M059J (cell line): ENCODE measurements at regions not wholly inside any gene's neighbourhood (a gene's known extent, or its start where the extent isn't known, plus 50 kb on each side); places are given as distances from the start of the nearest gene placed in this dataset.
A peak's percentile ranks its signal among the peaks of the same experiment; 100 is the strongest.
"Not testable (repeated sequence)": the region's sequence is repeated elsewhere in the genome, so short reads cannot be mapped to it uniquely, and the experiment has no call there.

ENCODE experiments used
- DNase-seq: peaks from one replicate; pipeline ENCODE4 v3.0.0-alpha.2; 2012; ENCODE audit warnings: low read depth

DNA sequence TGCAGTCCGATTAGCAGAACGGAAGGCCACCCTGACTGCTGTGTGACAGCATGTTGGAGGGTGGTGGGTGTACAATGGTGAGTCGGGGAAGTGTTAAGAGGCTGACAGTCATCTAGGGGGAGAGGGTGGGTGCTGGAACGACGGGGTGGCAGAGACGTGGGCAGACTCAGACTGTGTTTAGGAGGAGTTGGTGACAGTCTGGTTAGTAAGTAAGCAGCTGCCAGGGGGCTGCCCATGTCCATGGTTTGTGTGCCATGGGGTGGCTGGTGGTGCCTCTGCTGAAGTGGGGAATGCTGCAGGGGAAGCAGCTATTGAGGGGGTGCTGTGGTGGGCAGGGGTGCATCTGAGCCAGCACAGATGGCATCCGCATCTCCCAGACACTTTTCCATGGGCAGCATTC is 51.3 kb upstream of the BOD1 start:
- DNase-seq: no peak

GRCh38 chr5:173668245-173668800 is 51.9 kb upstream of the BOD1 start:
- DNase-seq: no peak

DNA sequence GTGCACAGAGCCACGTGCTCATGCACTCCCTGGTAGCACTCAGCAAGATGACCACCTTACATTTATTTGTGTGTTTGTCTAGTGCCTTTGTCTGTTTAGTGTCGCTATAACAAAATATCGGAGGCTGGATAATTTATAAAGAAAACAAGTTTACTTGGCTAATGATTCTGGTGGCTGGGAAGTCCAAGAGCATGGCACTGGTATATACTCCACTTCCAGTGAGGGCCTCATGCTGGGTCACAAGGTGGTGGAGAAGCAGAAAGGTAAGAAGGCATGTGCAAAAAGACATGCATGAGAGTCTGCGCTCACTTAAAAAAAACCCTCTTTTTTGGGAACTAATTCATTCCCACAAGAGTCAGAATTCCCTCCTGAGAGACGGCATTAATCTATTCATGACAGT is 52.5 kb upstream of the BOD1 start:
- DNase-seq: no peak

- no peak for DNase-seq
Measured at GRCh38 chr5:173669483-173669882, 53.0 kb upstream of the BOD1 start.

DNA sequence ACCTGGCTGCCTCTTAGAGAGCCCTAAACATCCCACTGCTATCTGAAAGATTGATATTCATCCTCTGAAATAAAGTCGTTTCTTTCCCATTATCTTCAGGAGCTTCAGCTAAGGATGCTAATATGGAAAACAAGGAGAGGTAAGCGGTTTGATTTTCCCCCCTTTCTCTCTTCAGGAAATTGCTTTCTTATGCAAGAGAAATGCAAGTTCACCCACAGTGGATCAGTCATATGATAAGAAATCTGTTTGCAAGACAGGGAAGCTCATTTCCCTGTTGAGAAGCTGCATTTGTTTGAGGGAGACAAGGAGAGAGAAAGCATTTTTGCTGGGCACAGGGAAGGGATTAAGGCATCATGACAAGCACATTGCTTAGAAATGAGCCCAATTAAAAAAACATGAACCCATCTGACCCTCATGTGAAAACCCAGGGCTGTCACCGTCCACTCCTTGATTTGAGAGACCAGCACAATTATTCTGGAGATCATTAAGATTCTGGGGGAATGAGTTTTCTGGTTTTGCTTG is 53.7 kb upstream of the BOD1 start:
- DNase-seq: peak; percentile 20

DNA sequence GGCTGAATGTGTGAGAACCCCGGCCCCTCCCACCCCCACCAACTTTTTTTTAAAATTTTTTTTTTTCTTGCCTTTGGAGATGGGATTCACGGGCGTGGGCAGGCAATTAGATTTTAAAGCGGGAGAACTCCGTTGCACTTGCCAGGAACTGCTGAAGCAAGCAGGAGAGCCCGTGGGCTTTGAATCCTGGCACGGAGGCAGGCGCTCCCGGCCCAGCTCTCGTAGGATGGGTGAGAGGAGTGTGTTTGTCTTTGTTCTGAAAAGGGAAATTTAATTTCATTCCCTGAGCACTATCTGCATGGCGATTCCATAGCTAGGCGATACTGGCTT is 54.3 kb upstream of the BOD1 start:
- peak; percentile 13 for DNase-seq

DNA sequence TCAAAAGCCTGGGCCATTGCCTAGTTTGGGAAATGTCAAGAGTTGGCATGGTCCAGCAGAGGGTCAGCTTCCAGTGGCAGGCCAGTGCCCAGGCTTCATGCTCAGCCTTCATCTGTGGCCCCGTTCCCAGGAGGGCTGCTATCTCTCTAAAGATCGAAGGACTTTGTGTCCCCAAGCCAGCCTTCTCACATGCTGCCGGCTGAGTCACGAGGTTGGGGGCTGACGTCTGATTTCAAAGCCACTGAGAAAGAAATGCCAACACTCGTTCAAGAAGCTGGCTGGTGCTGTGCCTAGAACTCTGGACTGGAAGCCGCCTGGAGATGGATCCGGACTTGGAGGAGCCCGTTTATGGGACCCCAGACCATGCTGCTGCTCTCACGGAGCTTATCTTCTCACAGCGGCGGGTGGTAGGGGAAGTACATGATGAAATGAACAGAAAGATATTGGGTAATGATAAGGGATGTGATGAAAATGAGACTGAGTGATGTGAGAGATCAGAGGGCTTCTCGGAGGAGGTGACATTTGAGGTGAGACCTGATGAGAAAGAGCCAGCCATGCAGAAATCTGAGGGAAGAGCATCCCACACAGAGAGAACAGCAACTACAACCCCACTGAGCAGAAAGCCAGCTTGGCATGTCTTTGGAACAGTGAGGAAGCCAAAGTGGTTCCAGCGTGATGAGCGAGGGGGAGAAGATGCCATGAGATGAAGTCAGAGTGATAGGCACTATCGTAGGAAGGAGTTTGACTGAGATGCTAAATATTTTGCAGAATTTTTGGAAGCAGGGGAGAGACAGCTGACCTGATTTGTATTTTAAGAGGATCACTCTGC is 54.9 kb upstream of the BOD1 start:
- peak; percentile 56 for DNase-seq

DNA sequence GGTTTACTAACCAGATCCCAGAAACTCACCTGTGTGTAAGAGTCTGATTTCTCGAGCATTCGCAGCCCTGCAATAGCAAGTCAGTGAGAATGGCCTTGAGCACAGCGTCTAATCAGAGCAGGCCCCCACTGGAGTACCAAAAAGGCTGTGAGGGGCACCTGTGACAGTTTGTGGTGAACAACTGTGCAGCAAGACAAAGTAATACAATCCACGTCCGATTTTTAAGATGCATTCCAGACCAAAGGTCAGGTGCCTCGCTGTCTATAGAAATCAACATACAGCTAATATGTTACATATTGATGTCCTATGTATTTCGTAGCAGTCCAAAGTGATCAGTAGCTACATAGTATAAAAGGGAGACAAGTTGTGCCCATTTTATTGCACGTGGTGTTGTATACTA is 55.7 kb upstream of the BOD1 start:
- DNase-seq: no peak

DNA sequence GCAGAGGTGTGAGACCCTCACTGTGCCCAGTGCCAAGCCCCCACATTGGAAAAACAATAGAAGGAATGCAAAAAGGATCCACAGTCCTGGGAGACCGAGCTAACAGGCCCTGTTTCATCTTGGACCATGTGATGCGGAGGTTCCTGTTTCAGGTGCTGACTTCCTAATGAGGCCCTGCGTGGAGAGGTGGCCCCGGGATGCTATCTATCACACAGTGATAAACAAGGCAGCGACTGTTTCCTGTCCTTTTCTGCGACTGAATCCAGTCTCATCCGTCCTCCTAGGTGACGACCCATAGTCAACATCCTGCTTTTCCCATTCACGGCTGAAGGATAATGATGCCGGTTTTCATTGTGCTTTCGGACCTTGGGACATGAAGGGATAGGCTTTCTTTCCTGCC is 56.4 kb upstream of the BOD1 start:
- DNase-seq: no peak

DNA sequence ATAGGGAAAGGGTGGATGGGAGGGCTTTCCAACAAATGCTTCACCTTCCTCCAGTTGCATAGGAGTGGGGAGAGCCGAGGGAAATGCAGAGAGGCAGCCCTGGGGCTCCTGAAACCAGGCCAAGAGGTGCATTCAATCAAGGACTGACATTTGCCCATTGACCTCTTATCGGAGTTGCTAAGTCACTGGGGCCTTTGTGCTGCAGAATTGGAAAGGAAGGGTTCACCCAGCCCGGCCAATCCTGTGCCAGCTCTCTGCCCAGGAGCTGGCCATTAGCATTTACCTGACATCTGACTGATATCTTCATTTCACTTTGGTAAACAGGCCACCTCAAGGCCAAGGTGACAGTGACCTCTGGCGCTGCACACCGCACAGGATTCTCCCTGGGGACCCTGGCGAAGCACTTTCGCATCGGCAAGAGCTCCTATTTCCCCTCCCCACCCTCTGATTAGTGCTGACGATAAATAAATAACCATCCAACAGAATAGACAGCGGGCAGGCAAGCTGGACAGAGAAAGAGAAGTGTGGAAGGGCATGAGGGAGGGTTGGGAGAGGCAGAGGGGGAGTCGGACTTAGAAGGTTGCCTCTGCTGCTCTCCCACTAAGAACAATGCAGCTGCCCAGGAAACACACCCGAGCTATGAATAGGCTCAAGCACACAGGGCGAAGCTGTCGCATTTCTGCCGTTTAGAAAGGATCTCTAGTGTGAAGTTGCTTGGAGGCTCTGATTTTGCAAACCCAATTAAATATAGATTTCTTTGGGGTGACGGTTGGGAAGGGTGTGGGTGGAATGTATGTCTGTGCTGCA is 57.0 kb upstream of the BOD1 start:
- DNase-seq: no peak

DNA sequence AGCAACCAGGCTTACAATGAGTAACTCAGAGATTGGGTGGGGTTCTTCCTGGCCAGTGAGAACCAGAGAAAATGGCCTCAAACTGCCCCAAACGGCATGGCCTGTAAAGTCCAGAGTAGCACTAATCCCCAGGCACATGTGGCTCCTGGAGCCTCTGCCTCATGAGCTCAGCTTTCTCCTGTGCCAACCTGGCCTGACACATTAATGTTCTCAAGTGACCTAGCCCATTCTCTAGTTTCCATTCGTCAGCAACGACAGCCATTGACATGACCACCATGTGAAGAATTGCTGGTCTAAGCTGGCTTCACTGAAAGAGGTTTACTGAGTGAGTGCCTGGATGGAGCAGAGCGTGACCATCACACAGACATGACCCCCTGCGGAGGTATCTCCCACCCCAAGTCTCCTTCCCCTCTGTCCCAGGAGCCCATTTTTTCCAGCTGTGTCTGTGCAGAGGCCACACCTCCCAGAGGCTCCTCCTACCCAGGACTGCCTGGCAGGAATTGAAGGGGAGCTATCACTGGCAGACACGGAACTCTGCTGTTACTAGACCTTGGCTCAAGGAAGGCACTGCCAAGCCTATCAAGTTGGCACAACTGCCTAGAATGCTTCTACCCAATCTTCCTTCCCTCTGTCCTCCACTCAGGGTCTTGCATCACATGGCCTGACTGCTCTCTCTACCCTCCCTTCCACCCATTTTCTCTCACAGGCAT is 59.0 kb upstream of the BOD1 start:
- DNase-seq: no peak

DNA sequence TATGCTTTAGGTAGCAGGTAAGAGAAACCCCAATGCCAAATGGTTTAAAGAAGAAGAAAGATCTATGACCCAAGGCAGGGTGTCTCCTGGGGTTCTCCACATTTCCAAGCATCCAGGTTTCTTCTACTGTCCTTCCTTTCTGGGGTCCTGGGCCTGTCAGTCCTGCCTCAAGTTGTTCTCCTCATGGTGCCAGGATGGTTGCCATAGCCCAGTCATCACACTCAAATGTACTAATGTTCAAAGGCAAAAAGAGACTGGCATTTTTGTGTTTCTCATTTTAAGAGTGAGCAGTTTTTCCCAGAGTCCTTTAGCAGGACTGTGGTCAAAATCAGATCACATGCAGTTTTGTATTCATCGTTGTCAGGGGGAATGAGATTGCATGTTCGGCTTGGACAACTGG is 59.9 kb upstream of the BOD1 start:
- no peak for DNase-seq

DNA sequence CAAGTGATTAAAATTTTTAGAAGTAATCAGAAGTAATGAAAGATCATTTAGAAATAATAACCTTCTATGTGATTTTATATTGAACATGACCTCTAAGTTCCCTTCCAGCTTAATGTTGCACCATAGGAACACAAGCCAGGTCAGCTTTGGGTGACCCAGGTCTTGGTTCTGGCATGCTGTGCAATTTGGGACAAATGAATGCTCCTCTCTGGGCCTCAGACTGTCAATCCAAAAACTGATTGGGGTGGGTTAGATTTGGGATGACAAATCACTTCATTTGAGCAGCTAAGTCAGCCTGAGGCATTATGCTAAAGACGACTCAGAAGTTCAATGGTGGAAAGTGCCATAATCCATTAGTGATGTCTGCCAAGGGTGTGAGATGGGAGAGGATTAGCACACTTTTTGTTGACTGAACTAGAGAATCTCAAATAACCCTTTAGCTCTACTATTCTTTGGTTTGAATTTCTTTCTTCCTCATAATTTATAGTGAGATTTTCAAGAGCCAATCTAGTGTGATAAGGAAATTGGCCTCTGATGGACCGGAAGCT is 60.7 kb upstream of the BOD1 start:
- DNase-seq: no peak

- no peak for DNase-seq
Measured at GRCh38 chr5:173679909-173680630, 63.6 kb upstream of the BOD1 start.

- no peak for DNase-seq
Measured at GRCh38 chr5:173680660-173681242, 64.3 kb upstream of the BOD1 start.

GRCh38 chr5:173682313-173682712 is 65.9 kb upstream of the BOD1 start:
- DNase-seq: no peak

DNA sequence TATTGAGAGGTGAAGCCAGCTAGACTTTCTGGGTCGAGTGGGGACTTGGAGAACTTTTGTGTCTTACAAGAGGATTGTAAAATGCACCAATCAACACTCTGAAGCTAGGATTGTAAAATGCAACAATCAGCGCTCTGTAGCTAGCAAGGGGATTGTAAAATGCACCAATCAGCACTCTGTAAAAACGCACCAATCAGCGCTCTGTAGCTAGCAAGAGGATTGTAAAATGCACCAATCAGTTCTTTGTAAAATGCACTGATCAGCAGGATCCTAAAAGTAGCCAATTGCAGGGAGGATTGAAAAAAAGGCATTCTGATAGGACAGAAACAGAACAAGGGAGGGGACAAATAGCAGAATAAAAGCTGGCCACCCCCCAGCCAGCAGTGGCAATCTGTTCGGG is 68.1 kb upstream of the BOD1 start:
- DNase-seq: not testable (repeated sequence)

GRCh38 chr5:173686950-173687349 is 70.5 kb upstream of the BOD1 start:
- DNase-seq: no peak

DNA sequence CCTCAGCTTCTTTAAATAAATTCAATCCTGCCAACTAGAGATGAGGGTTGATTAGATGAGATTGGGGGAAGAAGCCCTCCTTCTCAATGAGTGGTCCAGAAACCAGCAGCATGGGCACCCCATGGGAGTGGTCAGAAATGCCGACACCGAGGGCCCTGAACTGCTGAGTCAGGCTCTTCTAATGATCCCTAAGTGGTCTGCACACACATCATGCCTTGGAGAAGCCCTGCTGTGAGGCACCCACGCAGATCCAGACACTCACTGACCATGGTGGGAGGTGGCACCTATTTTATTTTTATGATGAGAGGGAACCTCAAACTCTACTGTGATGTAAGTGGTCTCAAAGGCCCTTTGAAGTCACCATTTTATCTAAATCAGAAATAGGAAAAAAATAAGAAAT is 72.3 kb upstream of the BOD1 start:
- DNase-seq: no peak

- no peak for DNase-seq
Measured at GRCh38 chr5:173689171-173689736, 72.8 kb upstream of the BOD1 start.
